ENCODE measurements at regions not wholly inside any gene's neighbourhood (a gene's known extent, or its start where the extent isn't known, plus 50 kb on each side); places are given as distances from the start of the nearest gene placed in this dataset.

- no peak for TF ChIP-seq CTCF (IDR thresholded peaks at IDR 0.05)
- no peak for TF ChIP-seq POLR2A (IDR thresholded peaks at IDR 0.05)
Observed at GRCh38 chr4:152109531-152110509, 349.0 kb upstream of the GATB start.

All from vagina (tissue), 2 donors.